DND-41 (cell line): ENCODE measurements at regions not wholly inside any gene's neighbourhood (a gene's known extent, or its start where the extent isn't known, plus 50 kb on each side); places are given as distances from the start of the nearest gene placed in this dataset.

ENCODE experiments used
- EZH2 ChIP-seq: IDR thresholded peaks from 3 replicates; pipeline ENCODE4 v1.6.1; 2012; ENCODE audit warnings: borderline replicate concordance, low read depth, mild to moderate bottlenecking, moderate library complexity, low read length, inconsistent platforms; ENCODE audit not compliant: severe bottlenecking
- TF ChIP-seq, protein P1 (sequence below): IDR thresholded peaks from 2 replicates; pipeline ENCODE4 v1.5.1; 2012; ENCODE audit warnings: borderline replicate concordance, low read length, moderate library complexity, mild to moderate bottlenecking; ENCODE audit not compliant: poor library complexity, severe bottlenecking; ENCODE audit errors: extremely low read depth

DNA sequence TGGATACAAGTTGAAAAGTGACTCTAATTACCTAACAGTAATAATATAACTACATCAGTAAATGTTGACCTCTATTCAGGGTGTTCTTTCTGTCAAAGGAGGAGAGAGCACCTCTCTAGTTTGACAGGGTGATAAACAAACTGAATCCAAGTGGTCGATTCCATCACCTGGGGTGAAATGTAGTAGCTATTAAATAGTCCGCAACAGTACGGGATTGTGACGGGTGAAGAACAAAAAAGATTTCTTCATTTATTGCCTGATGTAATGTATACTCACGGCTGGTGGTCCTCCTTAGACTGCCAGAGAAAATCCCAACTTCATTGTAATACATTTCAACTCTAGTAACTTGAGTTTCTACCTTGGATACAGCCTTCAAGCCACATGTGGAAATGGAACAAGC lies 292.5 kb upstream of the CELF2 start:
- TF ChIP-seq, protein P1, sequence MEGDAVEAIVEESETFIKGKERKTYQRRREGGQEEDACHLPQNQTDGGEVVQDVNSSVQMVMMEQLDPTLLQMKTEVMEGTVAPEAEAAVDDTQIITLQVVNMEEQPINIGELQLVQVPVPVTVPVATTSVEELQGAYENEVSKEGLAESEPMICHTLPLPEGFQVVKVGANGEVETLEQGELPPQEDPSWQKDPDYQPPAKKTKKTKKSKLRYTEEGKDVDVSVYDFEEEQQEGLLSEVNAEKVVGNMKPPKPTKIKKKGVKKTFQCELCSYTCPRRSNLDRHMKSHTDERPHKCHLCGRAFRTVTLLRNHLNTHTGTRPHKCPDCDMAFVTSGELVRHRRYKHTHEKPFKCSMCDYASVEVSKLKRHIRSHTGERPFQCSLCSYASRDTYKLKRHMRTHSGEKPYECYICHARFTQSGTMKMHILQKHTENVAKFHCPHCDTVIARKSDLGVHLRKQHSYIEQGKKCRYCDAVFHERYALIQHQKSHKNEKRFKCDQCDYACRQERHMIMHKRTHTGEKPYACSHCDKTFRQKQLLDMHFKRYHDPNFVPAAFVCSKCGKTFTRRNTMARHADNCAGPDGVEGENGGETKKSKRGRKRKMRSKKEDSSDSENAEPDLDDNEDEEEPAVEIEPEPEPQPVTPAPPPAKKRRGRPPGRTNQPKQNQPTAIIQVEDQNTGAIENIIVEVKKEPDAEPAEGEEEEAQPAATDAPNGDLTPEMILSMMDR: no peak
- TF ChIP-seq EZH2: no peak
